NCI-H2196 treated with DMSO at 0.1 percent for 48 hours (cell line): ENCODE measurements at regions not wholly inside any gene's neighbourhood (a gene's known extent, or its start where the extent isn't known, plus 50 kb on each side); places are given as distances from the start of the nearest gene placed in this dataset.

Experiments used
- DNase-seq: peaks from one replicate; lab custom pipeline; 2025; ENCODE audit not compliant: unreplicated experiment; lab: John Stamatoyannopoulos, UW

DNA sequence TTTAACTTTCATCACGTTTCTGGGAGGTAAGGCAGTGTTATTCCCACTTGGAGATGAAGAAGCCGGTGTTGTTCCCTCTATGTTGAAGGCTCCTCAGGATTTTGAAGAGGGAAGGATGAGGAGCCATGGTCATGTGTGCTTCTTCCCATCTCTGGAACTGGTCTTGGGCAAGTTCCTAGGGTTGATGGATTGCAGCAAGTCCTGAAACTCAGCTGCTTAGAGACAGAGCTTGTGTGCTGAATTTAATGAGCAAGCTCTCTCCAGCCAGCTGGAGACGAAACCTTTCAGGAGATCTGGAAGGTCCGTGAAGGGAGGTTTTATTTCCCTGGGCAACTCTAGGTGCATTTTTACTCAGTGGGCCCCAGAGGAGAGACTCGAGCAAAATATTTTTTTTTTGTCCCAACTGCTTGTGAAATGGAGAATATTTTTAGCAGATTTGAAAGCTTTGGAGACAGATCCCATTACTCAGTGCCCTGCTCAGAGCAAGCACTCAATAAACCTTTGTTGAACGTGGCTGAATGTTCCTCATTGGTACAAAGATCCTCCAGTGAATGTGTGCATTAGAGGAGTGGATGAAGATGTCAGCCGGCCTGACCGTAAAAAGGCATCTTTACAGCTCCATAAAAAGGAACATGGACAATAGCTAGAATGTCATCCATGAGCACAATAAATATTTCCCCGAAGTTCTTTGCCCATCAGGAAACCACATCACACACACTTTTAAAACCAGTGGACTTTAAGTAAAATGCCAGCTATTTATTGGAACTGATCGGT lies 55.6 kb upstream of the RGMA start:
- no peak for DNase-seq

DNA sequence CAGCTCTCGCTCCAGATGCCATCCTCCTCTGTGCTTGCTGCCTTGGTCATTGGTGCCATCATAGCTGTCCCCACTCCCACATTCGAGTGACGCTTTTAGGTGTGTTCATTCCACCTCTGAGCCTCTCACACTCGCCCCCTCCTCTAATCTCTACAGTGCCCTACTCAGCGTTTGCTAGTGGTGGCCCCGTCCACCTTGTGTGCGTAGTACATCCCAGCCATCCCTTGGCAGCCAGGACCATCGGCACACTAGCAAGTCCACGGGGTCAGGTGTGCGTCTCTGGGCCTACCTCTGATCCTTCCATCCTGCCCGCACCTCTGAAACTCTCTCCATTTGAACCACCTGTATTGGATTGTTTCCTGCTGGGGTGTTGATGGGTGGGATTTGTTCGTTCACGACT lies 54.2 kb upstream of the RGMA start:
- no peak for DNase-seq

DNA sequence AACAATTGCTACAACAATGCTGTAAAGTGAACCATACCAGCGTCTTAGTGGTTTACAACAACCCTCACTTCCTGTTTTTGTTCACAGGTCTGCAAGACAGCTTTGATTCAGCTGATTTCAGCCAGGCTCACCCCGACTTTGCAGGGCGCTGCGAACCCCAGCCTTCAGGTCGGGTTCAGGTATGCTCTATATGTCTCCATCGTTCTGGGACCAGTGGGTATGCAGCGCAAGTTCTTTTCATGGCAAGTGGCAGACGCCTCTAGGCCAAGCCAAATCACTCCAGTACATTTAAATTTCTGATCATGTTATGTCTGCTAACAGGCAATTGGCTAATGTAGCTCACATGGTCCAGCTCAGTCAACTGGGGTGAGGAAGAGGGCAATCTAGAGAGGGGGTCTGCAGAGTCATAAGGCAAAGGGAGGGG lies 52.4 kb upstream of the RGMA start:
- DNase-seq: no peak

DNA sequence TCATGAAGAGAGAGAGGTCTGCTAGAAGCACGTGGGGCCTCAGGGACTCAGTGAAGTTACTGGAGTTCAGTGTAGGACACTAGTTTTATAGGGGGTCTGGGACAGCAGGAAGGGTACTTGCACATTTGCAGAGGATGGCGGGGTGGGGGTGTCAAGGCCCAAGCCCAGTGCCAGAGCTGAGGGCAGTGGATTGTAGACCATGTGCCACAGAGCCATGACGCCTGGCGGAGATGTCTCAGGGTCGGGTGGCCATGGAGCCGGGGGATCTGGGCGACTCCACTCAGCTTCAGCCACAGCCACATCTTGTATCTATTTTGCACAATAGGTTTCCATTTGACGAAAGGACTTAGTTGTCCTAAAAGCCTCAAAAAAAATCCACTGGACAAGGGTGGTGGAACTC lies 50.4 kb upstream of the RGMA start:
- no peak for DNase-seq

DNA sequence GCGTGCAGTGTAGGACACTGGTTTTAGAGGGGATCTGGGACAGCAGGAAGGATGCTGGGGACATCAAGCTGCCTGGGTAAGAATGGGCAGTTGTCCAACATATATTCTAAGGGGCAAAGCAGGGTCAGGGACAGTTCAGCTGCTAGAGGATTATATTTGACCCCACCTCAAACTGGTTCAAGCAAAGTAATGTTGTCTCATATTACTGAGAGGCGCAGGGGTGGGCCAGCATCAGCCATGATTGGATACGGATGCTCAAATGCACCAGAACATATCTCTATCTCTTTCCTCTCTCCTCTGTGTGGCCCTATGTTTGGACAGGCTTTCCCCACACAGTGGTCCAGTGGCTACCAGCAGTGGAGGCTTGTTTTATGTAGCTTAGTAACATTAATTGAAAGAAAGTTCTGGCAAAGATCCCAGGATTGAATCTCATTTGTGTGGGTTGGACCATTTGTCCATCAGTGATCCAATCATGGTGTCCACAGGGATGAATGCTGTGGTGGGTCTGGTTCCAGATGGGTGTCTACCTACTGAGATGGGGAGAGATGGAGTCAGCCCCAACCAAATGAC lies 49.8 kb upstream of the RGMA start:
- DNase-seq: no peak
